ENCODE measurements at regions not wholly inside any gene's neighbourhood (a gene's known extent, or its start where the extent isn't known, plus 50 kb on each side); places are given as distances from the start of the nearest gene placed in this dataset.

- no peak overlapping the region for H3K9ac ChIP-seq
- H3K27ac ChIP-seq: no peak overlapping the region
- H3F3A ChIP-seq (ENCODE audit: insufficient read depth): no peaks in the 10 kb centered on the region
- no peak for TF ChIP-seq EZH2 (IDR thresholded peaks at IDR 0.05; ENCODE audit: insufficient read depth, poor library complexity, severe bottlenecking)
- TF ChIP-seq EZH2phosphoT487 (IDR thresholded peaks at IDR 0.05; ENCODE audit: insufficient read depth, low read depth): no peak
- 33 to 49% methylated on average over 2 of the region's 2 CpGs for WGBS, 2 experiments (ENCODE audit: low coverage in 1 of 2, low lambda C conversion rate in 2 of 2, missing lambda C conversion rate in 2 of 2)
- no peaks in the 10 kb centered on the region for H3K4me1 ChIP-seq (ENCODE audit: insufficient read depth)
- no peak overlapping the region for H2AFZ ChIP-seq
- H3K36me3 ChIP-seq (ENCODE audit: low read depth): no peaks in the 10 kb centered on the region
- peak; percentile 67 for DNase-seq
- no peaks in the 10 kb centered on the region for H3K9me2 ChIP-seq (ENCODE audit: insufficient read depth)
- H3K4me2 ChIP-seq (ENCODE audit: unreplicated experiment): no peak overlapping the region
- no peaks in the 10 kb centered on the region for H3K27me3 ChIP-seq (replicated peaks; ENCODE audit: insufficient read depth)
- in situ Hi-C loops (cut with MboI): no loop called here
- H3K4me3 ChIP-seq: no peak overlapping the region
- no peaks in the 10 kb centered on the region for H3K9me3 ChIP-seq (ENCODE audit: low read depth)
- no peaks in the 10 kb centered on the region for H3K79me2 ChIP-seq (ENCODE audit: insufficient read depth)
- no peaks in the 10 kb centered on the region for H4K20me1 ChIP-seq (ENCODE audit: insufficient read depth)
Measured at GRCh38 chr3:77825001-77825827, 785.3 kb downstream of the ROBO2 start.

GRCh38 chr3:77835921-77836320 lies 796.0 kb downstream of the ROBO2 start:
- no peaks in the 10 kb centered on the region for H3K36me3 ChIP-seq (ENCODE audit: low read depth)
- H3K27ac ChIP-seq: no peak overlapping the region
- H4K20me1 ChIP-seq (ENCODE audit: insufficient read depth): no peaks in the 10 kb centered on the region
- H3K9me3 ChIP-seq (ENCODE audit: low read depth): no peaks in the 10 kb centered on the region
- H3F3A ChIP-seq (ENCODE audit: insufficient read depth): no peaks in the 10 kb centered on the region
- TF ChIP-seq EZH2phosphoT487 (IDR thresholded peaks at IDR 0.05; ENCODE audit: insufficient read depth, low read depth): no peak
- no peak for TF ChIP-seq EZH2 (IDR thresholded peaks at IDR 0.05; ENCODE audit: insufficient read depth, poor library complexity, severe bottlenecking)
- H3K4me2 ChIP-seq (ENCODE audit: unreplicated experiment): no peak overlapping the region
- in situ Hi-C loops (cut with MboI): no loop called here
- no peaks in the 10 kb centered on the region for H3K27me3 ChIP-seq (replicated peaks; ENCODE audit: insufficient read depth)
- no peaks in the 10 kb centered on the region for H3K9me2 ChIP-seq (ENCODE audit: insufficient read depth)
- H3K79me2 ChIP-seq (ENCODE audit: insufficient read depth): no peaks in the 10 kb centered on the region
- no peak overlapping the region for H3K9ac ChIP-seq
- no peak overlapping the region for H2AFZ ChIP-seq
- DNase-seq: no peak
- WGBS, 2 experiments (ENCODE audit: low coverage in 1 of 2, low lambda C conversion rate in 2 of 2, missing lambda C conversion rate in 2 of 2): 2 to 4% methylated on average over 5 of the region's 5 CpGs
- no peak overlapping the region for H3K4me3 ChIP-seq
- H3K4me1 ChIP-seq (ENCODE audit: insufficient read depth): no peaks in the 10 kb centered on the region

DNA sequence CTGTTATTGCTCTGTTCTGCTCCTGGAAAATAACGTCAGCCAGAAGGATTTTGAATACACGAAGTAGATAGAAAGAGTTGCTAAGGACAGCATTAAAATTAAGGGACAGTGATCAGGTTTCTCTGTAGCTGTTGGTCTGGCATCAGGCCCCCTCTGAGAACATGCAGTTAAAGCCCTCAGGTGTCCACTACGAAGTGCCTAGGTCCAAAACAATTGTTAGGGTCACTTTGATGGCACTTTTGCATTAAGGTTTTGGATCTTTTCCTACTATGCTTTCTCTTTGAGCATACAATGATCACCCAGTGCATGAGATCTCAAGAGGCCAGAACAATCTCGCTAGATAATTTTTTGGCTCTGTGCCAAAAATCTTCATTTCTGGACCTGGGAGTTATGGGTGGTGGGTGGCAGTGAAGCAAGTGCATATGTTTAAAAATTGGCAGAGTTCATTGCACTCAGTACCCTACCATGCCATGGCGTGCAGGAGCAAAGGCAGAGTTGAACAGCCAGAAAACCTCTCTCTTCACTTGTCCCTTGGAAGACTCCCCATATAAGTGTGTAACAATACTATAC lies 797.6 kb downstream of the ROBO2 start:
- Histone ChIP-seq H3K9me3 (ENCODE audit: low read depth) (no peaks in the 10 kb centered on the region), H3K27ac (no peak overlapping the region), H3K9me2 (ENCODE audit: insufficient read depth) (no peaks in the 10 kb centered on the region), H3K9ac (no peak overlapping the region), H3K4me3 (no peak overlapping the region), H2AFZ (no peak overlapping the region), H4K20me1 (ENCODE audit: insufficient read depth) (no peaks in the 10 kb centered on the region), H3K4me1 (ENCODE audit: insufficient read depth) (no peaks in the 10 kb centered on the region), H3K79me2 (ENCODE audit: insufficient read depth) (no peaks in the 10 kb centered on the region), H3F3A (ENCODE audit: insufficient read depth) (no peaks in the 10 kb centered on the region), H3K36me3 (ENCODE audit: low read depth) (no peaks in the 10 kb centered on the region), H3K4me2 (ENCODE audit: unreplicated experiment) (no peak overlapping the region), H3K27me3 (replicated peaks; ENCODE audit: insufficient read depth) (no peaks in the 10 kb centered on the region)
- WGBS, 2 experiments (ENCODE audit: low coverage in 1 of 2, low lambda C conversion rate in 2 of 2, missing lambda C conversion rate in 2 of 2): 30 to 31% methylated on average over 5 of the region's 5 CpGs
- DNase-seq: no peak
- no peak for TF ChIP-seq EZH2phosphoT487 (IDR thresholded peaks at IDR 0.05; ENCODE audit: insufficient read depth, low read depth)
- no peak for TF ChIP-seq EZH2 (IDR thresholded peaks at IDR 0.05; ENCODE audit: insufficient read depth, poor library complexity, severe bottlenecking)
- in situ Hi-C loops (cut with MboI): no loop called here

DNA sequence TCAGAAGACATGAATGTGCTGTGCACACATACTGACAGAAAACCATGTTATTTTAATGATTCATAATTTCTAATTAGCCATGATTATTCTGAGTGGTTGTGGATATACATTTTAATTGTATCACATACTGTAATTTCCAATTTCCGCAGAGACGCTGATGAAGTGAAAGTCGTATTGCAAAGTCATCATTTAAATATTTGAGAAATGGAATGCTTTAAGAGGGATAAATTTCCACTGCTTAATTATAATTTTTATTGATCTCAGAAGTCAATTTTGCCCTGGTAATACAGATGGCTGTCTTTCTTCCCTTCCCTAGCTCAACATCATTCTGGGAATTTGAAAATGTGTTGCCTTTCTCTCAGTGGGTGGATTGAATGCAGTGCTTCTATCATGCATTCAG lies 819.3 kb downstream of the ROBO2 start:
- Histone ChIP-seq H3K9ac (no peak overlapping the region), H3F3A (ENCODE audit: insufficient read depth) (no peaks in the 10 kb centered on the region), H3K4me1 (ENCODE audit: insufficient read depth) (no peaks in the 10 kb centered on the region), H3K4me3 (no peak overlapping the region), H2AFZ (no peak overlapping the region), H3K9me3 (ENCODE audit: low read depth) (no peaks in the 10 kb centered on the region), H3K9me2 (ENCODE audit: insufficient read depth) (no peaks in the 10 kb centered on the region), H3K4me2 (ENCODE audit: unreplicated experiment) (no peak overlapping the region), H3K36me3 (ENCODE audit: low read depth) (no peaks in the 10 kb centered on the region), H3K27me3 (replicated peaks; ENCODE audit: insufficient read depth) (no peaks in the 10 kb centered on the region), H3K27ac (no peak overlapping the region), H3K79me2 (ENCODE audit: insufficient read depth) (no peaks in the 10 kb centered on the region), H4K20me1 (ENCODE audit: insufficient read depth) (no peaks in the 10 kb centered on the region)
- 36 to 44% methylated on average over 3 of the region's 3 CpGs for WGBS, 2 experiments (ENCODE audit: low coverage in 1 of 2, low lambda C conversion rate in 2 of 2, missing lambda C conversion rate in 2 of 2)
- in situ Hi-C loops (cut with MboI): no loop called here
- DNase-seq: no peak
- TF ChIP-seq EZH2 (IDR thresholded peaks at IDR 0.05; ENCODE audit: insufficient read depth, poor library complexity, severe bottlenecking): no peak
- no peak for TF ChIP-seq EZH2phosphoT487 (IDR thresholded peaks at IDR 0.05; ENCODE audit: insufficient read depth, low read depth)

All from GM23248 (cell line).